NCI-H1694 (cell line): ENCODE measurements at regions not wholly inside any gene's neighbourhood (a gene's known extent, or its start where the extent isn't known, plus 50 kb on each side); places are given as distances from the start of the nearest gene placed in this dataset.

ENCODE experiments used
- DNase-seq: peaks from one replicate; lab custom pipeline; 2025; lab: John Stamatoyannopoulos, UW

DNA sequence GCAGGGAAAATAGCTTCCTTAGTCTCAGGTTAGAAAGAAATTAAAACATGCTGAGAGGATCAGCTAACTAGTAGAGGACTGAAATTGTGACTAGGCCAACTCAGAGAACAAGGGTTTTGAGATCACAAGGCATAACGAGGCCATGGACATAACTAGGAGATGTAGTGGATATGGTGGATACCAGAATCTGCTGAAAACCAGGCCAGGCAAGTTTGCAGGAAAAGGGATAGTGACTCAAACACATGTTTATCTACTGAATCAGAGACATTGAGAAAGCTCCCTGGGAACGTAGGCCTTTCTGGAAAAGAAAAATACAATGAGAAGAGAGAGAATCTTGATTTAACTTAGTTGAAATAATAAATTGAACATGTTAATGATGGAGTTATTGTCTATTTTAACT, 326.5 kb upstream of the GBE1 start:
- DNase-seq, result no peak

DNA sequence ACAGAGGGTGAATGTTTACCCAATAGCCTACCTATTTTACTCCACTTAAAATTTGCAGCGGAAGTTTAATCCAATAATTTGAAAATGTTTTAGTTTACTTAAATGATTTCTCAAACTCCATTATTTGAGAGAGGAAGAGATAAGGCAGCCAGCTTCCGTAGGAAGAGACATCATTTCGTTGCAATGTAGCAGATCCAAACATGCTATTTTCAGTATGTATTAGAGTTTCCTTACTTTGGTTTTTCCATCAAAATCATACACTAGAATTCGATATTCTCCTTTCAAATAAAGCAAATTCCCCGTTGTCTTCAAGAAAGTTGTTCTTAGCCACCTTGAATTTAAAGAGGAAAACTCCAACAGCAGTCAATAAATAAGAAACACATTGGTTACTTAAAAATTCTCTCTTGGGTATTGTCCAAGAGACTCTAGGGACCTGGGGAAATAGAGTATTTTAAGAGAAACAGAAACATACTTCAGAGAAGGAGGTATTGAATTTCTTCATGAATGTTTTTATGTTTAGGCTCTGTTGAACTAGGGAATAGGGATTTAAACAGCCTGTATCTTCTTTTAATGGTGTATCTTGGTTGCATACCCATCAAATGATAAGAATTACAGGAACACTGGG, 324.5 kb upstream of the GBE1 start:
- DNase-seq, result no peak

DNA sequence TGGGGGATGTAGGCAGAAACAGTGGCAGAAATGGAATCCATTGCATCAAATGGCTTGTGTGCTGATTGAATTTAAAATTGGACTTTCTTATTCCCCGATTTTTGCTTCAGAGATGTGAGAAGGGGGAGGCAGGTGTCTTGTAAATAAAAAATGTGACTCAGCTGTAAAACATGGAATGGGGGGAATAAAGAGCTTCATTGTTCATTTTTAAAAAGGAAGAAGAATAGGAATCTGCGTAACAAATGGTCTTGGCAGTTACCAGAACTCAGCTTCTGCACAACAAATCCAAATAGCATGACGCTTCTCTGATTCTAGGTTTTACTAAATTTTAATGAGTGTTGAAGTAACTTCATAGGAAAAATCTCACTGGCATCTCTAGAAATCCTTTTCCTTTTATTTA, 323.9 kb upstream of the GBE1 start:
- no peak for DNase-seq

DNA sequence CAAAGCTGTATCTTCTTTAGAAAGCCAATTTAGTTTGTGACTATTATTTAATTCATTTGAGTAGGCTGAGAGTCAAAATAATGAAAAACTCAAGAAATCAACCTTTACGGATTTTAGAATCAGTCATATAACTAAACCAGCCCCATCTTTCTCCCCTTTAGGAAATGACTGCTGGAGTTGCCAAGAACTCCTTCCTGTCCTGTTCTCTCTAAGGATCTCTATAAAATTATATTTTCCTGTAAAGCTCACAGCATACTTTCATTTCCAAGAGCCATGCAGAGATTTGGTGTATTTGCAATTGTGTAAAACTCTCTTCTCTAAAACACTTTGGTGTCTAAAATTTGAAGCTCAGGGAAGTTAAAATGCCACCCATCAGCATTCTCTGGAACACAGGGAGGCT, 323.4 kb upstream of the GBE1 start:
- DNase-seq, result no peak

DNA sequence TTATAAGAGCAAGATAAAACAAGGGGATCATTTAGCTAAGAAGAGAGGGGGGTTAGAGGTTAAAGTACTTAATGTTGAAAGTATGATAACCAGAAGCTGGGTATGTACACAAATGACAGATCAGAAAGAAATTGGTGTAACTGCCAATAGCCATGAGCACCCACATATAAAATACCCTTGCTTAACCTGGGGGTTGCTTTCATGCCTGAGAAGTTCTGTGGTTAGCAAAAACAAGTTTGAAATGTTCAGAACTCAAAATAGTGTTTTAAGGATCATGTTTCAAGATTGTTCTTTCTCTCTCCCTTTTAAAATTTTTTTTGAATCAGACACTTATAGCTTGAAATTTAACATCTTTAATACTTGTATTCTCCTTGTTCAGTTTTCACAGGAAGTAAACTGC, 321.4 kb upstream of the GBE1 start:
- no peak for DNase-seq

DNA sequence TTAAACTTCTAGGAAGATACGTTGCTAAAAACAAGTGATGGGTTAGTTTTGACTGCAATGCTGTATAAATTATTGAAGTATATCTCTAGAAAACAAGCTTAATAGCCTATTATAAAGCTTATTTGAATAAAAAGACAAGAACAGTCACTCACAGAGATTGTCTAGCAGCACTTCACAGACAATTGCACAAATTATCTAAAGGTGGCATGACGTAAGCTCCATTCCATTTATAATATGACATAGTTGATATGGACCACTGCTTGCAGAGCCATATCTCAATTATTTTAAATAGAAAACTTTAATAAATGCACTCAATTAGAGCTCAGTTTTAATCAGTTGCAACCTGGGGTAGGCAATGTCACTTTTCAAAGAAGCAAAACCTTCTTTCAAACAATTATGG, 319.9 kb upstream of the GBE1 start:
- no peak for DNase-seq

DNA sequence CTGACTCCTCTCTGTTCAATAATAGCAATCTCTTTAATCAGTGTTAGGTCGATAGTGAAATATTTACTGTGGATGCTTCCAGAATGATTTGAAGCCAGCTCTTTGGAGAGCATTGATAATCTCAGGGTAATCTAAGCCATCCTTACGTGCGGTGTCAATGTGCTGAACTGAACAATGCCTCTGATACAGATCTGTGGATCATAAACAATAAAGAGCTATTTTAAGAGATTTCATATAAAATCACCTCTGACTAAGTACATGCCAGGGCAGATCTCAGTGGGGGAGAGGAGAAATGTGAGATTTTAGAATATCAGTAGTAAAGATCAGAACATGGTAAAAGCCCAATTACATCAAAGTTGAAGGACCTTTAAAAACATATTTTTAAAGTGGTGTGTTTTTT, 319.3 kb upstream of the GBE1 start:
- no peak for DNase-seq

DNA sequence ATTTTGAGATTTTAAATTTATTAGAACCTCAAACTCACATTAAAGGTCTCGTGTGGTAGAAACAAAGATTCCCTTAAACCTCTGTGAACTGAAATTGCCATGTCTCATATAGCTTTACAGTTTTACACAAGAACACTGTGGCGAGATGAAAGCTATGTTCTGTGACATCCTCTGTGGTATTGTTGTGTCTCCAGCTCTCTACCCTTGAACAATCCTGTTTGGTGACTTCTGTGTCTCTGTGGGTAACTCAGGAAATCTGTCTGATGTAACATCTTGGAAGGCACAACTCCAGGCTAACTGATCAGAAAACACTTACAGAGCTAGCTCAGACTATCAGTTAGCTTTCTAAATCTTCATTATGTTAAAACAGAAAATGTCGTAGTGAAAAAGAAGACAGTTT, 318.8 kb upstream of the GBE1 start:
- no peak for DNase-seq

DNA sequence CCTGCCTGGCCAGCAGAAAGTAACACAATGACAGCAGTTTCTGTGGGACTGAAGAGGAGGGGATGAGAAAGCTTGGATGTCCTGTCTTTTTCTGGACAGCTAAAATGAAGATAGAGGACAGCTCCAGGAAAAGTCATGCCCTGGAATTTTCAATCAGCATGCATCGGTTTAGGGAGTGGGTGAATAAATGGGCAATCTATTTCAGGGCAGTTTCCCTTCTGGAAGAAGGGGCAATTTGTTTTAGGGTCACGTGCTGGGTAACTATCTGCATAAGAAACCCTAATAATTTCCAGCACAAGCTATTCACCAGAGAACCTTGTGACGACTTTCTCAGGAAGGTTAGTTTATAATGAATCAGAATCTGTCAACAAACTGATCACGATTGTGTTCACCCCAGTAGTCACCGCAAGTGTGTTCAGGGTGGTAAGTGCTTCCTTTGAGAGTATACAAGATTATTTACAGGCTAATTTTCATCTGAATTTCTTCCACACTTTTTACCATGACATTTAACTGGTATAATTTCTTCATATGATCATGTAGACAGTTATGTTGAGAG, 318.0 kb upstream of the GBE1 start:
- no peak for DNase-seq

DNA sequence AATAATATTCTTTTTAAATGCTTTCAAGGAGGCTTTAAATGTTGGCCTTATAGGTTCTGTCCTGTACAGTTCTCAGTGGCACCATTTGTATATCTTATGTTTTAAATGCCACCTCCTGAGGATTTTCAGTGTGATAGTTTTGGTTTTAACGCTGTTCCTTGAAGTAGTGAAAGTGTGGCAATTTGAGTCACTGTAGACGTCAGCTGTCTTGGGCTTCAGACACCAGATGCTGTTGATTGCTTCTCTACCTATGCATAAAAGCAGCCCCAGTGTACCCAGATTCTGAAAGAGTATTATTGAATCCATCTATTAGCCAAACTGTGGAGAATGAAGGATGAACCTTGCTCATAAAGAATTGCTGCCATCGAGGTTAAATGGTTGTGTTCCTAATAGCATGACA, 316.8 kb upstream of the GBE1 start:
- no peak for DNase-seq

DNA sequence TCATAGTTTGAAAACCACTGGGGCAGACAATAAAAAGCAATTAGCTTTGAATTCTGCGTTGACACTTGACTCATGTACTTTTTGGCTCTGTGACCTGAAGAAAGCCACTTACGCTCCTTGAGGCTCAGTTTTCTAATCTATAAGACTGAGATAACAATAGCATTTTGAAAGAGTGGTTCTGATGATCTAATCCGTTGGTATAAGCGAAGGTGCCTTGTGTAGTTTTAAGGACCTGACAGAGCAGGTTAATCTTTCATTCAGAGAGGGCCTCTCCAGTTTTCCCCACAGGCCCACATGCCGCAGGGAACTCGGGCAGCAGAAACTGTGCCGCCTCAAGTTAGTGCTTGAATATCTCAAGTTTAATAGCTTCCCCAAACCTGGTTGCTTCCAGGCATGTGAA, 306.0 kb upstream of the GBE1 start:
- DNase-seq, result no peak

DNA sequence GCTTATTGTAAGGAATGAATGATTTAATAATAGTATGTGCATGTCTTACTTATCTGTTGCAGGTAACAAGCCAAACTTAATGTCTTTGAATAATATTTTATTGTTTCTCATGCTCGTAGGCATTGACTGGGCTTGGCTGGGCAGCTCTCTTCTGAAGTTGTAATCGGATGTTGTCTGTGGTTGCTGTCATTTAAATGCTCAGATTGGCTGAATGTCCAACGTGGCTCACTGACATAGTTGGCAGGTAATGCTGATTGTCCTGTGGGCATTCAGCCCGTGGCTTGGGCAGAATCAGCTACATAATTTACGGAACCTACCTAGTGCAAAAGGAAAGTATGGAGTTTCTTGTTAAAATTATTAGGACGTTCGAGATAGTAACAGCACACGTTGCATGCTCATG, 297.4 kb upstream of the GBE1 start:
- no peak for DNase-seq

DNA sequence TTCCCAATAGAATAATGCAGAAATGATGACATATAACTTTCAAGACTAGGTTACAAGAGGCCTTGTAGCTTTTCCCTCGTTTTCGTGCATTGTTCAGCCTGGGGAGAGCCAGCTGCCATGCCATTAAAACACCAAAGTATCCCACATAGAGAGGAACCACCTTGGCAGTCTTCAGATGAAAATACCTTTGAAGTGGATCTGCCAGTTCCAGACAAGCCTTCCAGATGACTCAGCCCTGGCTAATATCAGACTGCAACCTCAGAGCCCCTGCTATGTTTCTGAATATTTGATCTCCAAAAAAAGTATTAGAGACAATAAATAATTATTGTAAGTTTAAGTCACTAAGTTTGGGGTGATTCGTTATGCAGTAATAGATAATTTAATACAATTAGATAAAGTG, 294.3 kb upstream of the GBE1 start:
- DNase-seq, result no peak

DNA sequence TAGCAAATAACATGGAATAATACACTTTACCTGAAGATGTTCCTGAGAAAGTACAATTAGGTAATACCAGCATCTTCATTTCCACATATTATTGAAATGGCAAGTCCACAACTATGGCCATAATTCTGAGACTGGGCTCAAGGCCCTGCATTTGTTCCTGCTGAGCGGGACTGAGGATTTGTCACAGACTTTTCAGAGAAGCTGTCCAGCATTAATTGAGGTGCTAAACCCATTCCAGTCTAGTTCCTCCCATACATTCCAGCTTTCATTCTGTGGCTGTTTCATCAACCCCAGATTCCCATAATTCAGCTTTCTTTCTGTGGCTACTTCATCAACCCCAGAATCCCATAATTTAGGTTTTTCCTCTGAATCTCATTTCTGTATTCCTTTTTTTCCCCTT, 293.4 kb upstream of the GBE1 start:
- DNase-seq, result no peak

DNA sequence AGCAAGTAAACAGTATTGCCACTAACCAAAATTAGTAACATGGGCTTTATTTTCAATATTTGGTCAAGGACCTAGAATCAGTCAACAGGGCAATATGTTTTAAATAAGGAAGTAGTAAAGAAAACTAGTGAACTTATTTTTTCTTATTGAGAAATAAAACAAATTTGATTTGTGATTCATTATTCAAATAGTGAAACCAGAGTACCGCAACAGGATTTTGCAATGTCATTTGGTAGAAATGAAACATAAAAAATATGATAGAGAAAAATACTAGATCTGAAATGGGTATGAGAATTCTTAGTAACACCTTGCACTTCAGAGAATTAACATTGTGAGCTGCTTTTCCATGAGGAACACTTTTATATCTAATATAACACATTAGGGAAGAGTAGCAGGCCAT, 291.8 kb upstream of the GBE1 start:
- DNase-seq, result no peak

DNA sequence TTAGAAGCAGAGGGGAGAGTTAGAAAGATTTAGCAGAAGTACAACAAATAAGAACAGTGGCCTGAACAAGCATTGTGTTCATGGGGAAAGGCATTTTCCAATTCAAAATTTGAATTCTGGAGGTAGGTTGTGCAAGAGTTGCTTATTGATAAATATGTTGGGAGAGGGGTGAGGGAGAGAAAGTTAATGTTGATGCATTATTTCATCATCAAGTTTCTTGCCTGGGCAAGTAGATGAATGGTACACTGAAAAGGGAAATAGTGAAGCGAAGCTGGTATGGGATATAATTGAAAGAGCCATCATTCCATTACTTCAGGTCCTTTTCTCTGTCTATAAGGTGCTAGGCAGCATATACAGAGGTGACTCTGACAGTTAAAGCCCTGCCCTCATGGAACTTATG, 288.9 kb upstream of the GBE1 start:
- DNase-seq, result no peak

DNA sequence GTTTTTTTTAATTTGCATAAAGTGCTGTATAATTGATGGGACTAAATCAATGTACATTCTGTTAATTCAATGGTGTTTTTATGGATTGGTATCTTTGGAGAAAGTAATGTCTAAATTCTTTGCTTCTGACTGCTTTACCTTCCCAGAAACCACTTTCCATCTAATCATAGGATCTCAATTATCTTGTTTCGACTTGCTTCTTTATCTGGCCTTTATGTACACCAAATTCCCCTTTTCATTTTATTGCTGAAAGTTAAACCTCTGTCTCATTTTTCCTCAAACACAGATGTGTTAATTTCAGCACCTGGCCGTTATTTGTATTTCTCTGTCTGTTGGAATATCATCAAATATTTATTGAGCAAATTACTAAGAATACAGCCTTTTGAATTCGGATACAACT, 287.3 kb upstream of the GBE1 start:
- DNase-seq, result no peak

DNA sequence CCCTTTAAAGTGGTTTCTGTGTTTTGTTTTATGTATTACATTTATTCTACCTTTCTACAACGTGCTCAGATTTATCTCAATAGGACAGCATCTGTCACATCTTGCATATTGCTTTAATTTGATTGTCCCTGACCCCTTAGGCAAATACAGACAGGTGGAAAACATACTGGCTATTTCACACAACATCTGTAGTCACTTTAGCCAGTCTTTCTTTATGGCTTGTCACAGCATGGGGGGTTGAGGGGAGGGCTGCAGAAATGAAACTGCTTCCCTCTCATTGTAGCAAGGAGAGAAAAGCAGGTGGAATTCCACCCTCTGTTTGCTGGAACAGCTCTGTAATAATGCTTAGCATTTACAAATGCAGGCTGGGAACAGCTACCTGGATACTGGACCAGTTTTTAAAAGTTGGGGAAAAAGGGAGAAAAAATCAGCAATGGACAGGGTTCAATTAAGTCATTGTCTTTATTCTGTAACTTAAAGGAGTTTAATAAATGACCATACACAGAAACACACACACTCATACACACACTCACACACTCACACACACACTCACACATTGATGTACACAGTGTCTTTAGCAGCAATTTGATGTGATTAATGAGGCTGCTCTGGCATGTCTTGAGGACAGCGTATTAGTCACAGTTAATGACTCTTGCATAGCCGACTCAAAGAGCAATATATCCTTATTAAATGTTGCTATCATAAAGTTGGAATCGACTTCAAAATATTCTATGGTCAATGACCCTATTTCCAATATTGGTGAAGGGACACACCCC, 283.7 kb upstream of the GBE1 start:
- DNase-seq, result no peak

DNA sequence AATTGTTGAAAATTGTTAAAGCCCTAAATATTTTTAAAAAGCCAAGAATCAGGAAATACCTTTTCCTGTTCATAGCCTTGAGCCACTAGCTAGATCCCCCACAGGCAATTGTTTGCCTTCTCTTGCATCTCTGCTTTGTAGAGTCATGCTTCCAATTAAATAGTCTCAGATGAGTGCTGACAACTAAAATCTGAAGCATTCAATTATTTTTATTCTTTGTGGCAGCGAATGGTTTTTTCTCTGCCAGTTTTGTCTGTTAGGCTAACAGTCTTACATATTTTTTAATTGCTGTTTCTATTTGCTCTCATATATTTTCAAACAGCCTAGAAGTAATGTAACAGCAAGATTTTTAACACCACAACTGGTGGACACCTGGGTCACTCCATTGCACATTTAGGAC, 277.1 kb upstream of the GBE1 start:
- no peak for DNase-seq

DNA sequence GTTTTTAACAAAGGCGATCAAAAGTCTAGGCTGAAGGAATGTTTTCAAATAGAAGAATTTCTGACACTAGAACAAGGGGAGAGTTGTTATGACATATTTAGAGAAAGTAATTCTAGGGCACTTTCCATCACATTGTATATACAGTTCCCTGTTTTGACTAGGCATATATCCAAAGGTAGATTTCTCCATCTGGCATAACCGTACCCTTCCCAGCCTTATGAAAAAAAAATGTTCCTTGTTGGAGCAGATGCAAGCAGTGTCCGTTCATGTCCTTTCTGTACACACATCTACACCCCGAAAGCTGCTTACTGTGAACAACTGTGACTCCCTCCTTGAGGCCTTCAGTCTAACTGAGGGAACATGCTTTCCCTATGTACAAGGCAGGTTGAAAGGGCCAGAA, 271.7 kb upstream of the GBE1 start:
- no peak for DNase-seq

DNA sequence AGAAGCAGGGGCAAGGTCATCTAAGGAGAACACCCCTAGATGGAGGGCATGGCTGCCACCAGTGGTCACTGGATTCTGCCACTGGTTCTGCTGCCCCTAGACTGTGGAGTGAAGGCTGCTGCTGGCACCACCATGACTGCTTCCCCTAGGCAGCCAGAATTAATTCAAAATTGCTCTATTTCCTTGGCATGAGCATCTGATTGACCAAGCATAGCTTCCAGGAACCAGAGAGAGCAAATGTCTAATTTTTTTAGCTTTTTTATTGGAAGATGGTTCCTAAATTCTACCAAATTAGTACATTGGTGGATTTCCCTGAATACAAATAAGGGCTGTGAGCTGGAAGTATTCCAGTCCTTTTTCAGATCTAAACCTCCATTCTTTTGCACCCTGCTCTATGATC, 270.2 kb upstream of the GBE1 start:
- DNase-seq, result no peak

DNA sequence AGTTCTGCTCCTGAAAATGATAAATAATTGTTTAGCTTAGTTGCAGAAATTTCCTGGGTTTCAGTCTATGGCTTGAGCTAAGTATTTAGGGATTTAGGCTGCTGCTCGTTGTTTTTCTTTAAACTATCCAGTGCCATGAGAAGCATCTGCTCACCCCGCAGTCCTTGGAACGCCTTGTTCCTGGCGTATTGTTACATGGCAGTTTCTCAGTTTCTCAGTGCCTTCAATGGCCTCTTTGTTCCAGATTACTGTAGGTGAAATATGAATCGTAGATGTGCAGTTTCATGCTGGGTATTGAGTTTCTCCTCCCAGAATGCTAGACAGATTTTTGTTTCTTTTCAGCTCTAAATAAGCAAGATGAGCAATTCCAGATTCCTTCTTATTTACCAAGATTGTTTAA, 269.5 kb upstream of the GBE1 start:
- no peak for DNase-seq

DNA sequence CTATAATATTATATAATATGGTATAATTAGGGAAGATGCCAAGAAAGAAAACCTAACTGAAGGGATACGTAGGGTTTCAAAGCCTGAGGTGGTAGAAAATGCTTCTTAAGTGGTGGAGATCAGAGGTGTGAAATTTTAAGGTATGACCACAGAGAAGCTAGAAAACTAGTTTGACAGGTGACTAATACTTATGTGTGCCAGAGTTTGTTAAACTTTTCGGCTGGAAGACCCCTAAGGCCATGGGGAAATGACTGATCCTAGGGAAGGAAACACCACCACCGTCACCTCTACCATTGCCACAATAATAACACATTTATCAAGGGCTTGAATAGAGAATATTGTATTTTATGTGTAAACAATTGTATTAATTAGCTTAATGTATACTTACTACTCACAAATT, 261.4 kb upstream of the GBE1 start:
- DNase-seq, result no peak

DNA sequence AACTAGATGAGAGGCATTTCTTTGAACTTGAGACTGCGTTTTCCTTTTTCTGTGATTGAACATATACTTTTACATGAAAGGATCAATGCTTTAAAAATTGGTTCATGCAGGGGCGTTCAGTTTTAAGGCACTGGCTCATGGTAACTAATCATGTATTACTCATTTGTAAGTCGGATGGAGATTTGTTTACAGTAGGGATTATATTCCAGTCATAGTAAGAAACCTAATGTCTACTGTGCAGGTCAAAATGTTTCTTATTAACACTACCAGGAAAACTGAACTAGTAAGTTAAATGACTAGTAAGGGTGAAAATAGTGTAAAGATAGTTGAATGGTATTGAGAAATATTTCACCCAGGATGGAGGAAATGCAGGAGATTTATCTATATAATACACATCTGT, 258.8 kb upstream of the GBE1 start:
- no peak for DNase-seq
